HG02938 (cell line): ENCODE measurements at regions not wholly inside any gene's neighbourhood (a gene's known extent, or its start where the extent isn't known, plus 50 kb on each side); places are given as distances from the start of the nearest gene placed in this dataset.
"Not testable (repeated sequence)": the region's sequence is repeated elsewhere in the genome, so short reads cannot be mapped to it uniquely, and the experiment has no call there.

Experiments used
- ATAC-seq: cut with Tn5 transposase; IDR thresholded peaks from one replicate; pipeline ENCODE4 v1.9.1; 2021; ENCODE audit warnings: mild to moderate bottlenecking, moderate library complexity; ENCODE audit not compliant: unreplicated experiment

DNA sequence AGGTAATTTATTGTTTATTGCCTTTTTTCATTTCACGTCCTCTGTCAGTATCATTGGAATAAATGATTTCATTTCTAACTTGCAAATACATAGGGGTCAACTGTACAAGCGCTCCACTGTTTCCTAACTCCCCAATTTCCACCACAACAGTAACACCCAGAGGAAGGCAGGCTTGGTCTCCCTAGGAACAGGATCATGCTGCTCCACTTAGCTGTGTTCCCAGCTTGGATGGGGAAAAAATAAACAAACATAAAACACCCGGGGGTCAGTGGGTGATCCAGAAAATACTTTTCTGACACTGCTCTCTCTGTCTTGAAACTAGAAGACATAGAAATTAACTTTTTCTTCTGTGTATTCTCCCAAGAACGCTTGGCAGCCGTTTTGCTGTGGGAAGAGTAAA lies 772.5 kb downstream of the TRIML1 start:
- no peak for ATAC-seq

DNA sequence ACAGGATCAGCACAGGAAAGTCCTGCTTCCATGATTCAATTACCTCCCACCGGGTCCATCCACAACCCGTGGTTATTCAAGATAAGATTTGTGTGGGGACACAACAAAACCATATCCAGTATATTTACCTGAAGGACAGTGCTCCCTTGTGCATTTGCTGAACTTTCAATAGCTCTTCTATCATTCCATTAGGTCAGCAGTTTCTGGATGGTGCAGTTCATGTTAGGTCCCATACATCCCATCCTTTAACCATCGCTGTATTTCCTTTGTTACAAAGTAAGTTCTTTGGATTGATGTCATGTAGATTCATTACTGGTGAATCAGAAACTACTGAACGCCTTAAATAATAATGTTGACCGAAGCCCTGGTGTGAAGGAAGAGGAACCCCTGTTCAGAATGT lies 775.9 kb downstream of the TRIML1 start:
- ATAC-seq = no peak

DNA sequence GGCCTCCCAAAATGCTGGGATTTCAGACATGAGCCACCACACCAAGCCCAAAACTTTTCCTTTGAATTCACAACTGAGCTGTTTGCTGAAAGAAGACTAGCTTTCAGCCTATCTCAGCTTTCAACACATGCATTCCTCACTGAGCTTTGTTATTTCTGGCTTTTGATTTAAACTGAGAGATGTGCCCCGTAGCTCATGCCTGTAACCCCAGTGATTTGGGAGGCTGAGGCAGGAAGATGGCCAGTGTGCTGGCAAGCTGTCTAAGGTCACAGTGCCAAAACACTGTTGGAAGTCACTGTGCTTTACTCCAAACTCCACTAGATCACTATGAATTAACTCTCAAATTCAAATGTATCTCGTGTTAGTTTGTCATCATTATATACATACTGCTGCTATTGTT lies 779.5 kb downstream of the TRIML1 start:
- no peak for ATAC-seq

DNA sequence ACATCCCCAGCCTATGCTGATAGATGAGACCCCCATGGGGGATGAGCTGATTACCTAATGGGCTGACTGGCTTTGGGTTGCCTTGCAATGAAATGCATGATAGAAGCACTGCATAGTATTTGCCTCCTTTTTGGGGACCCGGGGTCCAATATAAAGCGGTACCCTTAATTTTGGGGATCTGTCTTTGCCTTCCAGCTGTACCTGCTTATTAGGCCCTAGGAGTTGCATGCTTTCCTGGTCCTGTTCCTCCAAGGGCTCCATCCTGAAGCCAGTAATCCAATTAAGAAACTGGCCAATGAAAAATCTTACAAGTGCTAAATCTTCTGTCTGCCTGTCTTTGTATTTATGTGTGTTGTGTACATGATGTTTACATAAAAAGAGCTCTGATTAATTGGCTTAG lies 791.6 kb downstream of the TRIML1 start:
- no peak for ATAC-seq

DNA sequence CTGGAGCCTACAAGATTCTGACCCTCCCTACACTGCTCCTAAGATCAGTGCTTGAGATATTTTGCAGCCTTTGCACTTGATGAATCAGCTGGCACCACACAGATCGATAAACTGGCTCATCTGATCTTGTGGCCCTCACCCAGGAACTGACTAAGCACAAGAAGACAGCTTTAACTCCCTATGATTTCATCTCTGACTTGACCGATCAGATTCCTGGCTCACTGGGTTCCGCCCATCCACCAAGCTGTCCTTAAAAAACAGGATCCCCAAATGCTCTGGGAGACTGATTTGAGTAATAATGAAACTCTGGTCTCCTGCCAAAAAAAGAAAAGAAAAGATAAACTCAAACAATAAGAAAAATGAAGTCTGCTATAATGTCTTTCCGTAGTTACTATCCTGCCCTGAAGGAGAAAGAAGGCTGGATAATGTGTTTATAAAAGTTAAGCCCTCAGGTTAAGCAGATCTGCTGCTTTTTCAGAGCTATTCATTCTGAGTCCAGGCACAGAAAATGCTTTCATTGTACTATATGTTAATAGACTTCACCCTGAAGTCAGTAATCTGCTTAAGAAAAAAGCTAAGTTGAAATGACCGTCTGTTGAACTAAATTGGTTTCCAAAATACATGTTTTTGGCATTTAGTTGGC lies 795.2 kb downstream of the TRIML1 start:
- ATAC-seq = no peak

DNA sequence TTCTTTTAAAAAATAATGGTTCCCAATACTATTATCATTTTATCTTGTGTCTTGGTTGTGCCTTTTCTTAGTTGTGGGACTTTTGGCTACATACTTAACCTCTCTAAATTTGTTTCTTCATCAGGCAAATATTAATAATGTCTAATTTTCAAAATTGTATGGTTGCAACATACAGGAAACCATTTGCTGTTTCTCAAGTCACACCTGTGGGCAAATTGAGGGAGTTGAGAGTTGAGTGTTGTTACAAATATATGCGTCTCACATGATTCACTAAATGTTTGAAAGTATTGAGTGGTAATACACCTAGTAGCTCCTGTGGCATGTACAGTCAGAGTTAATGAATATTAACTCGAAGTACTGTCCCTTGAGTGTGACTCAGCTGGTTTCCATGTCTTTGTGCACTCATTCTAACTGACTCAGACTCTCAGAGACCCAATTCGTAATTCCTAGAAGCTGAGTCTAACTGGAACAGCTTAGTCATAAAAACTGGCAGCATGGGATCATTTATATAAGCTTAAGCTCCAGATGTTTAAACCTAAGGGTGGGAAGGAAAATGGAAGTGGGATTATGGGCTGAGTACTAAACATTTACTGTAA lies 802.4 kb downstream of the TRIML1 start:
- no peak for ATAC-seq

DNA sequence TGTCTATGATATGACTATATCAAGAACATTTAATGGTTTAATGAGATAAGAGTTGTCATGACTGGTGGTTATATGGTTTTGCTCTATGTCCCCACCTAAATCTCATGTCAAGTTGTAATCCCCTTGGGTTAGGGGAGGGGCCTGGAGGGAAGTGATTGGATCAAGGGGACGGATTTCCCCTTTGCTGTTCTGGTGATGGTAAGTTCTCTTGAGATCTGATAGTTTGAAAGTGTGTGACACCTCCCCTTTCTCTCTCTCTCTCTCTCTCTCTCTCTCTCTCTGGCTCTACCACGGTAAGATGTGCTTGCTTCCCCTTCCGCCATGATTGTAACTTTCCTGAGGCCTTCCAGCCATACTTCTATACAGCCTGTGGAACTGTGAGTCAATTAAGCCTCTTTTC lies 803.4 kb downstream of the TRIML1 start:
- ATAC-seq = no peak

DNA sequence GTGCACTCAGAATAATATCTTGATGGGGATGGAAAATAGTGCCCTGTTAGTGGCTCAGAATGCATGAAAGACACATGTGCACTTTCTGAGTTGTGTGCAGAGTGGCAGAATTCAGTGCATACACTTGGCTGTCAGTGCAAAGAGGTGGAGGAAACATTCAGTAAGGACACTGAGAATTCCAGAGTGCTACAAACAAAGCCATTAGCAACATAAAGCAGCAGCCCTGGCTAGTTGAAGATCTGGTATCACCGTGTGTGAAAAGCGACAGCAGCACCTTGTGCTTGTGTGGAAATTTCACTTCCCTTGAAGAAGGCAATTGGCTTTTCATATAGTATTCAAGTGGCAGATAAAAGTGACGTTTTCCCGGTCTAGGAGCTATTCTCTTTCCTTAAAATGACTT lies 810.4 kb downstream of the TRIML1 start:
- no peak for ATAC-seq

DNA sequence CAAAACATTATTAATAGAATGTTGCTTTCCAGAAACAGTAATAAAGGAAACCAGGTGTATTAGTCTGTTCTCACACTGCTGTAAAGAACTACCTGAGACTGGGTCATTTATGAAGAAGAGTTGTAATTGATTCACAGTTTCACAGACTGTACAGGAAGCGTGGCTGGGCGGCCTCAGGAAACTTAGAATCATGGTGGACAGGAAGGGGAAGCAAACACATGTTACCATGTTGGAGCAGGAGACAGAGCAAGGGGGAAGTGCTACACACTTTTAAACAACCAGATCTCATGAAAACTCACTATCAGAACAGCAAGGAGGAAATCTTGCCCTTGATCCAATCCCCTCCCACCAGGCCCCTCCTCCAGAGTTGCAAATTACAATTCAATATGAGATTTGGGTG lies 815.8 kb downstream of the TRIML1 start:
- no peak for ATAC-seq

DNA sequence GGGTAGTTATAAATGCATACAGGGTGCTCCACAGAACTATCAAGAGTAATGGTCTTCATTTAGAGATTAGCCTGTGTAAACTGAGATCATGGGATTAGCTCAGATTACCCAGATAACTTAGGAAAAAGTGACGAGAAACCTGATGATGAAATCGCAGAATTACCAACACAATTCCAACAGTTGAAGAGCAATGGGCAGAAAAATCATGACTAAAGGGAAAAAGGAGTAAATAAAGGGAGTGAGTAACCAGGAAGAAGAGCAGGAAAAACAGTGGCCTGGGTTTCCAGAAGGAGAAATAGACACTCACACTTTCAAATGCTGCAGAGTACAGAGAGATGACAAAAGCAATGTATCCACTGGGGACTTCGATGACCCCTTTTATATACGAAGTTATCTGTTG lies 817.3 kb downstream of the TRIML1 start:
- no peak for ATAC-seq

DNA sequence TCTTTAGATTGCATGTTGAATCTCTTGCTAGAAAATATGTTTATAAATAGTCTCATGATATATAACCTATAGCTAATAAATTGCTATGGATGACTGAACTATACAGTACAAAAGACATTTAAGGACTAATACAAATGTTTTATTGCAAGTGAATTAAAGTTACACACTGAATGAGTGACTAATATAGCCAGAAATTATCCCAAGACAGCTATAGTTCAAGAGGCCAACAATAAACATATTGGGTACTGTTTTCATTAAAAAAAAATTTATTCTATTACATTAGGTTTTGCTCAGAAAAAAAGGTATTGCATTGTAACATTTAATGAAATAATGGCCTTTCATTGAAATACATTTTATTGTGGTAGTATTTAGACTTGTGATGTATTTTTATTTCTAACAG lies 819.1 kb downstream of the TRIML1 start:
- no peak for ATAC-seq

DNA sequence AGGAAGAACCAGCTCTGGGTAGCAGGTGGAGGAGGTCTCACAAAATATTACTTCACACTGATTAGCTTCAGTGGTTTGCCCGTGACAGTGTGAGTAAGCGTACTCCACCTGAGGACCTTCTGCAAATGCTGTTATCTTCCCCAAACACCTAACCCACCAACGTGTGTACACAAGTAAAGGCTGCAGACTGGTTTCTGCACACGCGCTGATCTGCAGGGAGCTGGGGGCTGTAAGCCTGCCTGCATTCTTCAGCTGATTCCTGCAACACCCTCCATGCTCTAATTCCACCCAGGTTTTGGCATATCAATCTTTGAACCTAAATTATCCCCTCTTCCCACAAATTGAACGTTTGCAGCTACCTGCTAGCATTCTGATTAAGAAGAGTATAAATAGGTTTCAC lies 820.2 kb downstream of the TRIML1 start:
- no peak for ATAC-seq

DNA sequence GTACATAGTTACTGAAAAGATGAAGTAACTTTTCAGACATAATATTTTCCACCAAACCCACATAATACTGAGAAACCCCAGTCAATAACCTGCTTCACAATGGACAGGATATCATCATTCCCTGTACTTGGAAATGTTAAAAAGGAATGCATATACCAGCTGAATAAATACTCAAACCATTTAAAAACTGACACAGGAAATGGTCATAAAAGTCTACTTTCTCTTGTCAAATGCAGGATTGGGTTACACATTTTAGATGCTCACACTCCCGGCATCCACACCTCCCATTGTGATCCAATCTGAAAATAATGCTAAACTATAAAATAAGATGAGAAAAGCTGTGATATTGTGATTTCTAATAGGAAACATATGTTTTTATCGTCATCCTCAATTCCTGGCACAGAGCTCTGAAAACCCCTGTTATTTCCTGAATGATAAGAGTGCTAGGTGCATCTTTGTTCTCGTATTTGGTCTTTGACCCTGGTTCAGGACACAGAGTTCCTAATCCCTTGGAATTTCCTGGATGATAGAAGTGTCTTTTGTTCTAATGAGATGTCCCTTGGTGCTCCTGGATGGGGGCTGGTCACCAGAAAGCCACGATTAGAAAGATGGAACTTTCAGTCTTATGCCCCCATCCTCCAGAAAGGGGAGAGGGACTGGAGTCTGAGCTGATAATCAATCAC lies 821.3 kb downstream of the TRIML1 start:
- no peak for ATAC-seq

DNA sequence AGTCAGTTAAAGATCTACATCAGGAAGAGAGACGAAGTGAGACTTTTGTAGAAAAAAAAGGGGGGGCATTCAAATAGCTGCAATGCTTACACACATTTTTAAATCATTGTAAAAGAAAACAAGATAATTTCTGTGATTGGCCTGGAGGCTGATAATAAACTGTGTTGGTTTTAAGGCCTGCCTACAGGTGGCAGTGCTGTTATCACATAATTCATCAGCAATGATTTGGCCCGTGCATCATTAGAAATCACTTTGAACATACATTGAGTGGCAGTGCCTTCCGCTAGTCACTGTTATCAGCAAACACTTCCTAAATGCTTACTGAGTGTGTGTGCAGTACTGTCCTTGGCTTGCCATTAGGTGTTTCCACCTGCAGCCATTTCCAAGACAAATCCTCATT lies 831.9 kb downstream of the TRIML1 start:
- ATAC-seq = no peak

DNA sequence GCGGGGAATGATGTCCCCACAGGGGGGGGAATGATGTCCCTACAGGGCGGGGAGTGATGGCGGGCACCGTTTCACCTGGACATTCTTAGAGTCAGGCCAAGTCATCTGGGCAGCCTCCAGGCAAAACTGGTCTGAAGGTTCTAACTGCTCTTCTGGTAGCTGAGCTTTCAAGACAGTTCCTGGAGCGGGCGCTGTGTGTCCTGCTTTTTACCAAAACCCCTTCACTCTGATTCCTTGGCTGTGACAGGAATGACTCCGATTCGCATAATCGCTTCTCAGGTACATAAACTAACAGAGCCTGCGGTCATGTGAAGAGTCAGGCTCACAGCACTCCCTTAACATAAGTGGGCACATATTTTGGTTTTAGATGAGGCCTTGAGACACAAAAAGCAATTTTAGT lies 836.0 kb downstream of the TRIML1 start:
- no peak for ATAC-seq

DNA sequence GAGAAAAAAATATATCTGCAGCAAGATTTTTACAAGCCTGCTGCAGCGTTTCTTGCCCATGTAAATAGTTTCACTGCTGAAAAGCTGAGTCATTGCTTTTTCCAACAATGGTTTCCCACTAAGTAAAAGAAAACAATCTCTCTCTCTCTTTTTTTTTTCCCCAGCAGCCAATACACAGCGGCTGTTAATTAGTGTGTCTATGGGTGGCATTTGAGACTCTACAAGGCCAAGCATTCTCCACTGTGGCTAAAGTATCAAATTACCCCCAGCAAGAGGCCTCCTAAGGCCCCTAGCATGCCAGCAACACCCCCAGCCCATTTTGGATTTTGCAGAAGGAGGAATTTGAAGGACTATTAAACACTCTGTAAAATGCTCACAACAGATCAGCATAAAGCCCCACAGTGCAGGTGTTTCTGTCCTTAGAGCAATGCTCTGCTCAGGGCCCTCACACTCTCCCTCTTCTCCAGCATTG lies 837.4 kb downstream of the TRIML1 start:
- ATAC-seq = no peak

DNA sequence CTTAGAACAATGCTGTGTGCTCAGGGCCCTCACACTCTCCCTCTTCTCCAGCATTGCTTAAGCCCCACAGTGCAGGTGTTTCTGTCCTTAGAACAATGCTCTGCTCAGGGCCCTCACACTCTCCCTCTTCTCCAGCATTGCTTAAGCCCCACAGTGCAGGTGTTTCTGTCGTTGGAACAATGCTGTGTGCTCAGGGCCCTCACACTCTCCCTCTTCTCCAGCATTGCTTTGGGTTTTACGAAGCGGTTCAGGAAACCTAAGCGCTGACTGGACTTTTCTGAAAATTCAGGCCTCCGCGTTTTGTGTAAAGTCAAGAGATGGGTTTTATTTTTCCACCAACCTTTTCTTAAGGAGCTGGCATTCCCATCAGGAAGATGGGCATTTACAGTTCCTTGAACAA lies 838.0 kb downstream of the TRIML1 start:
- ATAC-seq = not testable (repeated sequence)

DNA sequence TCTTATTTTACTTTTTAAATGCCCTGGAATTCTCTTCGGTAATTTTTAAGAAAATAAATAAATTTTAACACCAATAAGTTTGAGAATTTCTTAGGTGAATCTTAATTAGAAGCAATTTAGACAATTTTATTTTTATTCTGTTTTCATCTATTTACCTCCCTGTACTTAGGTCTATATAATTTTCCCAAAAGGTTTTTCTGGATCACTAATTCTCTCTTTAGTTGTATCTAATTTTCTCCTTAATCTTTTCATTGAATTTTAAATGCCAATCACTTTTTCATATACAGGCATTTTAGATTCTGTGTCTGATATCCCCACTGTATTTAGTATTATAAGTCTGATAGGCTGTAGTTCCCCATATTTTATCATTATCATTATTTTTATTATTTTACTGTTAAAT lies 845.3 kb downstream of the TRIML1 start:
- no peak for ATAC-seq

DNA sequence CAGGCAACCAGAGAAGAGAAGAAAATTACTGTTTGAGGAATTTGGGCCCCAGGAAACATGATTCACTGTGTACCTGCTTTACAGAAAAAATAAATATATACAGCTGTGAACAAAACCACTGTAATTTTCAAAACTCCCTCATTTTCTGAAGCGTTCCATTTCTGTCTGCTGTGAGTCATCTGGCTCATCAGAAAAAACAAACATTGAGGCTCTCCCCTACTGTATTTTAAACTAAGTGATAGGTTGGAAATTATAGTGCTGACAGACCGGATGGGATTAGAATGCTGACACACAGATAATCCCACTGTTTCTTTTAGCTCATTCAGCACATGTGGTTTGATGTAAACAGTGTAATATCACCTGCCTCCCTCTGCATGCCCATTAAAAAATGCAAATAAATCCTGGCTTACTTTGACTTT lies 847.0 kb downstream of the TRIML1 start:
- ATAC-seq = no peak

DNA sequence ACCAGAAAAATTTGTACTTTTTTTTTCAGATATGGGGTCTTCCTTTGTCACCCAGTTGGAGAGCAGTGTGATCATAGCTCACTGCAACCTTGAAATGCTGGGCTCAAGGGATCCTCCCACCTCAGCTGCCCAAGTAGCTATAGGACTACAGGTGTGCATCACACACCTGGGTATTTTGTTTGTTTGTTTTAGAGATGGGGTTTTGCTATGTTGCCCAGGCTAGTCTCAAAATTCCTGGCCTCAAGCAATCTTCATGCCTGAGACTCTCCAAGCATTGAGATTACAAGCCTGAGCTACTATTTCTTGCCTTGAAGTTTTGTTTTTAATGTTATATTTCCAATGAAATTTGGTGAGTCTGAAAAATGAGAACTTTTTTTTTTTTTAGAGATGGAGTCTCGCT lies 847.8 kb downstream of the TRIML1 start:
- ATAC-seq = no peak

DNA sequence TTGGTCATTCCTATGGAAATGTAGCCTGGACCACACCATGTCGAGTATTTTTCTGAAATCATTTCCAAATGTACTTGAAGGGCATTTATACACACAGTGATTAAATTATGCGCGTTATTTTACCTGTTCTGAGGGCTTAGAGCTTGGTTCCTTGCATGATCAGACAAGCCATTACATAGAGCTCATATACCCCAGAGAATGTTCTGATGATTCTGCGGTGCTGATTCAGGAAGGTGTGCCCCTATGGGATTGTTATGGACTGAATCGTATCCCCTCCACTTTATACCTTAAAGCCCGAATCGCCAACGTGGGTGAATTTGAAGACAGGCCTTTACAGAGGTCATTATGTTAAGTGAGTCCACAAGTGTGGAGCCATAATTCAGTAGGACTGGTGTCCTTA lies 848.9 kb downstream of the TRIML1 start:
- no peak for ATAC-seq

DNA sequence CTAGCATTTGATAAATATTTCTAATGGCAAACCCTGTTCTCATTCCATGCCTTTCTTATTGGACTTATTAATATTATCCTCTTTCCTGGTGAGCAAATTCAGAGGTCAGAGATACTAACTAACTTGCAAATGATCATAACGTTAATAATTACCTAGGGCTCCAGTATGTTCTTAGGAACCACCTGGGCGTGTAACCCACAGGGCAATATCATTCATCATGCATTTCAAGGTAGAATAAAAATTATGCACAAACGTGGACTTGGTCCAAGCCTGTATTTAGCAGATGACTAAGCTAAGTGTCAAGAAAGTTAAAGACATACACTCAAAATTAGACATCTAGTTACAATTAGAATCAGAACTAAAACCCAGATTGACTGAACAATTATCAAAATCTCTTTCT lies 850.1 kb downstream of the TRIML1 start:
- no peak for ATAC-seq
